HUES64 (cell line): ENCODE measurements at regions not wholly inside any gene's neighbourhood (a gene's known extent, or its start where the extent isn't known, plus 50 kb on each side); places are given as distances from the start of the nearest gene placed in this dataset.
A peak's percentile ranks its signal among the peaks of the same experiment; 100 is the strongest.
"Not testable (repeated sequence)": the region's sequence is repeated elsewhere in the genome, so short reads cannot be mapped to it uniquely, and the experiment has no call there.

Experiments used
- H3K27ac ChIP-seq: 2 replicates; pipeline ENCODE4 v1.7.0; 2013; ENCODE audit warnings: low read depth, low read length, inconsistent platforms
- H3K27me3 ChIP-seq: 2 replicates; pipeline ENCODE4 v1.6.1; 2013; ENCODE audit warnings: mild to moderate bottlenecking, low read length; ENCODE audit not compliant: insufficient read depth
- H3K36me3 ChIP-seq: 2 replicates; pipeline ENCODE4 v1.6.1; 2013; ENCODE audit warnings: mild to moderate bottlenecking, low read length; ENCODE audit not compliant: insufficient read depth
- H3K4me1 ChIP-seq: 2 replicates; pipeline ENCODE4 v1.6.1; 2013; ENCODE audit warnings: mild to moderate bottlenecking, low read length, moderate library complexity; ENCODE audit not compliant: insufficient read depth
- H3K4me3 ChIP-seq: 2 replicates; pipeline ENCODE4 v1.5.1; 2013; ENCODE audit warnings: mild to moderate bottlenecking, low read length, moderate library complexity
- H3K9ac ChIP-seq: 2 replicates; pipeline ENCODE4 v1.6.1; 2013; ENCODE audit warnings: mild to moderate bottlenecking, low read depth, low read length
- H3K9me3 ChIP-seq: 2 replicates; pipeline ENCODE4 v1.6.1; 2013; ENCODE audit warnings: low read depth, low read length; ENCODE audit not compliant: insufficient read depth
- WGBS: fragments of 150-250, 120-280 bp; methylation state at CpG from one replicate; pipeline ENCODE4 v1.1.7; 2013; ENCODE audit warnings: missing lambda C conversion rate; 5-methylcytosine and 5-hydroxymethylcytosine counted together

DNA sequence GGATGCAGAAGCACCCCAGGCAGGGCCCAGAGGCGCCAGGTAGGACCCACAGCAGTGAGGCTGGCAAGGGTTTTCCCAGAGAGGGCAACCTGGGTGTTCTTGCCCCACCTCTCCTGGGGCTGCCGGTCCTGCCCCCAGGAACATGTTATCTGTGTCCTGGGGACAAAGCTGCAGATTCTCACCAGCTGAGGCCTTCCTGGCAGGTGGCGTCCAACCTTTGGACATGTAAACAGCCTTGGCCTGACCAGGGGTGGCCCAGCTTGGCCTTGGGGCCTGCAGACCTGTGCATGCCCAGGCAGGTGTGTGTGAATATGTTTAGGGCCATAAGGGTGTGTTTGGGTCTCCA is 101.8 kb upstream of the LARP1 start:
- Histone ChIP-seq H3K27ac (no peak overlapping the region), H3K27me3 (no peaks in the 10 kb centered on the region), H3K4me1 (no peaks in the 10 kb centered on the region), H3K9me3 (no peaks in the 10 kb centered on the region), H3K4me3 (no peak overlapping the region), H3K9ac (no peak overlapping the region), H3K36me3 (no peaks in the 10 kb centered on the region)
- 87% methylated on average over 3 of the region's 3 CpGs for WGBS

DNA sequence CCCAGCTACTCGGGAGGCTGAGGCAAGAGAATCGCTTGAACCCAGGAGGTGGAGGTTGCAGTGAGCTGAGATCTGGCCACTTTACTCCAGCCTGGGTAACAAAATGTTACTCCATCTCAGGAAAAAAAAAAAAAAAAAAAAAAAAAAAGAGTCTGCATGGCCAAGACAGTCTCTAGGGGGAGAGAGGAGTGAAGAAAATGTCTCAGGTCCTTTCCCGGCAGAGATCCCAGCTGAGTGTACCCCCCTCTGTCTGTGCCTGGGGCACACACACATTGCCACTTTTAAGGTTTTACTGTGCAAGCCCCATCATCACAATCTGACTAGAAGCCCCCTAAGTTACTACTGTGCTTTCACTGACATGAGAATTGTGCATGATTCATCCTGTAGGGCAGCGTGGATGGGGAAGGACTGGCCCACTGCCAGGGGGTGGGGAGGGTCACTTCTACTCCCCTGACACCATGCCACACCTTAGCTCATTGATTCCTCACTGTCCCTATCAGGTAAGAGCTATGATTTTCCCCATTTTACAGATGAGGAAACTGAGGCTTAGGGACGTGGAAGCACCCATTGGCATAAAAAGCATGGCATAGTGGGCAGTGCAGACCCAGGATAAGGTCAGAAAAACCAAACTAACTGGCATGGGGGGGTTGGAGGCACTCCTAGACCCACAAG is 102.3 kb upstream of the LARP1 start:
- Histone ChIP-seq H3K9me3 (no peaks in the 10 kb centered on the region), H3K27ac (no peak overlapping the region)
- WGBS = 83% methylated on average over 5 of the region's 5 CpGs

DNA sequence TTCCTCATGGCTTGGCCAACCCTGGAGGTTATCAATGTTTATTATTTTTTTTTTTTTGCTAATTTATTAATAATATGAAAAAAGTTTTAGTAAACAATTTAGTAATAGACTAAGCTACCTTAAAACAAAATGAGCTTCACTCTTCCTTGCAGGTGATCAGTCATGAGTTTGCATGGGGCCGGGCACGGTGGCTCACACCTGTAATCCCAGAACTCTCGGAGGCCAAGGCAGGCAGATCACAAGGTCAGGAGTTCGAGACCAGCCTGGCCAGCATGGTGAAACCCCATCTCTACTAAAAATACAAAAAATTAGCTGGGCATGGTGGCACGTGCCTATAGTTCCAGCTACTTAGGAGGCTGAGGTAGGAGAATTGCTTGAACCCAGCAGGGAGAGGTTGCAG is 103.4 kb upstream of the LARP1 start:
- not testable (repeated sequence) for H3K4me1 ChIP-seq, H3K27ac ChIP-seq, H3K36me3 ChIP-seq, H3K9ac ChIP-seq, H3K4me3 ChIP-seq, H3K9me3 ChIP-seq
- 89% methylated on average over 5 of the region's 5 CpGs for WGBS
- H3K27me3 ChIP-seq = peaks cover 13% of the 10 kb centered on the region

More for the DNA sequence above, 102.3 kb upstream of the LARP1 start:
- H3K4me3 ChIP-seq = no peak overlapping the region
- no peaks in the 10 kb centered on the region for H3K36me3 ChIP-seq
- H3K4me1 ChIP-seq = peaks cover 3% of the 10 kb centered on the region; the same call in 1 of the 2 replicates
- H3K27me3 ChIP-seq = peaks cover 3% of the 10 kb centered on the region
- H3K9ac ChIP-seq = no peak overlapping the region

DNA sequence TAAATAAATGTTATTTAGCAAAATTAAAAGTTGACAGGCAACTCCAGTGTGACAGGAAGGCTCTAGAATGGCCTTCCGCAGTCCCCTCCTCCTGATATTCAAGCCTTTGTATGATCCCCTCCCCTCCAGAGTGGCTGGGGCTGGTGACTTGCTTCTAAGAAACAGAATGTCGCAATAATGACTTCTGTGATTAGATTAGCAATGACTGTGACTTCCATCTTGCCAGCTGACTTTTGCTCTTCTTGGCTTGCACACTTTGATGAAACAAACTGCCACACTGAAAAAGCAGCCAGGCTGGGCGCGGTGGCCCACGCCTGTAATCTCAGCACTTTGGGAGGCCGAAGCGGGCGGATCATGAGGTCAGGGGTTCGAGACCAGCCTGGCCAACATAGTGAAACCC is 106.5 kb upstream of the LARP1 start:
- Histone ChIP-seq H3K27ac (no peak overlapping the region), H3K4me3 (no peak overlapping the region), H3K9me3 (no peaks in the 10 kb centered on the region), H3K9ac (no peak overlapping the region), H3K27me3 (peaks cover 21% of the 10 kb centered on the region), H3K4me1 (peaks cover 8% of the 10 kb centered on the region; the same call in 1 of the 2 replicates), H3K36me3 (no peaks in the 10 kb centered on the region)
- 94% methylated on average over 9 of the region's 9 CpGs for WGBS

DNA sequence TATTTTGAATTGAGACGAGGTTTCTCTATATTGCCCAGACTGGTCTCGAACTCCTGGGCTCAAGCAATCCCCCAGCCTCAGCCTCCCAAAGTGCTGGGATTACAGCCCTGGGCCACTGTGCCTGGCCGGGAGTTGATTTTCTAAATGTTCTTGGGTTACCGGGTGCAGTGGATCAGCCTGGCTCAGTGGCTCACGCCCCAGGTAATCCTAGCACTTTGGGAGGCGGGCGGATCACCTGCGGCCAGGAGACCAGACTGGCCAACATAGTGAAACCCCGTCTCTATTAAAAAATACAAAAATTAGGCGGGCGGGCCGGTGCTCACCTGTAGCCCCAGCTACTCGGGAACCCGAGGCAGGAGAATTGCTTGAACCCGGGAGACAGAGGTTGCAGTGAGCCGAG is 106.9 kb upstream of the LARP1 start:
- Histone ChIP-seq H3K9ac (no peak overlapping the region), H3K4me3 (no peak overlapping the region), H3K27me3 (peaks cover 21% of the 10 kb centered on the region), H3K36me3 (no peaks in the 10 kb centered on the region), H3K9me3 (no peaks in the 10 kb centered on the region), H3K4me1 (peaks cover 8% of the 10 kb centered on the region; the same call in 1 of the 2 replicates), H3K27ac (no peak overlapping the region)
- WGBS = 96% methylated on average over 16 of the region's 16 CpGs

DNA sequence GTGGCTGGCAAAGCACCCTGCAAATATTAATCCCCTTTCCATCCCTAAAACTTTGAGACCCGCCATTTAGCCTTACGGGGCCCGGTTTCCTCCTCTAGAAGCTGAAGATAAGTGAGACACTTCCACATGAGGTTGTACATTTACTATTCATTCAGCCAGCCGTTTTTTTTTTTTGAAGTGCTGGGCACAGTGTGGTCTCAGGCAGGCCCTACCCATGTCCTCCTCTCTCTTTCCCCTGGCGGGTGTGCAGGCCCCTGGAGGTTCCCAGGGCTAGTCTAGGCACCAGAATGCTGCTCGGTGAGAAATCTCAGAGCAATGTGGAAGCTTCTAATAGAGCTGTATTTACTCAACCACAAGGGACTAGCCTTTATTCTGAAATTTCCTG is 107.4 kb upstream of the LARP1 start:
- H3K4me3 ChIP-seq = peak overlapping the region; percentile 41
- no peak overlapping the region for H3K9ac ChIP-seq
- H3K4me1 ChIP-seq = peaks cover 8% of the 10 kb centered on the region; the same call in 1 of the 2 replicates
- no peaks in the 10 kb centered on the region for H3K9me3 ChIP-seq
- WGBS = 84% methylated on average over 6 of the region's 6 CpGs
- no peaks in the 10 kb centered on the region for H3K36me3 ChIP-seq
- H3K27me3 ChIP-seq = peaks cover 21% of the 10 kb centered on the region
- H3K27ac ChIP-seq = no peak overlapping the region

DNA sequence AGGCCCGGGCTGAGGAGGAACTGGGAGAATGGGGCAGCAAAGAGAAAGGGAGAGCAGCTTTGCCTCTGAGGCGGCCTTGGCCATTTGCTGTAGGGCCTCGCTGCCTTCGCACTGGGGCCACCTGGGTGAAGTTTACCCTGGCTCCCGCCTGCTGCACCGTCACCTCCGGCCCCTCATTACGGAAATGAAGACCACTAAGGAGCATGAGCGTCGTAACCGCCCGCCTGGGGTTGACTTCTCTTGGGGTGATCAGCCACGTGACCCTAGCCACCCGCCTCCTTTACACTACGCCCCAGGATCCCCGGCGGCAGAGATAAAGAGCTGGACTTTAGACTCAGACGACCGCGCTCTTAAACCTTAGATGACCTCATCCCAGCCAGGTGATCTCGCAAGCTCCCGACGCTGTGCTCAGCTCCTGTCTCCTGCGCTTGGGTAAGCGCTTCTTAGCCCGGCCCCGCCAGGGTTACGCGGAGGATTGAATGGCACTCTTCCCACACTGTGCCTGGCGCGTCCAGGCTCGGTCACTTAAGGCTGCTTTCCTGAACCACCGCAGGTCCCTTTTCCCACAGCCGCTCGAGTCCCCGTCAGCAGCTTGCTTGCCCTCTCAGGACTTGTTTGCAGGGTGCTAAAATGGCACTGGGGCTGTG is 107.9 kb upstream of the LARP1 start:
- Histone ChIP-seq H3K36me3 (no peaks in the 10 kb centered on the region), H3K9me3 (0 out of 2 replicates have a peak, but pooled peaks cover 2% of the 10 kb centered on the region), H3K27me3 (peaks cover 21% of the 10 kb centered on the region), H3K27ac (no peak overlapping the region), H3K4me1 (peaks cover 8% of the 10 kb centered on the region; the same call in 1 of the 2 replicates), H3K4me3 (peak overlapping the region; percentile 41), H3K9ac (0 out of 2 replicates have a peak overlapping the region, but pooled peaks have one; percentile 6)
- 62% methylated on average over 36 of the region's 36 CpGs for WGBS

DNA sequence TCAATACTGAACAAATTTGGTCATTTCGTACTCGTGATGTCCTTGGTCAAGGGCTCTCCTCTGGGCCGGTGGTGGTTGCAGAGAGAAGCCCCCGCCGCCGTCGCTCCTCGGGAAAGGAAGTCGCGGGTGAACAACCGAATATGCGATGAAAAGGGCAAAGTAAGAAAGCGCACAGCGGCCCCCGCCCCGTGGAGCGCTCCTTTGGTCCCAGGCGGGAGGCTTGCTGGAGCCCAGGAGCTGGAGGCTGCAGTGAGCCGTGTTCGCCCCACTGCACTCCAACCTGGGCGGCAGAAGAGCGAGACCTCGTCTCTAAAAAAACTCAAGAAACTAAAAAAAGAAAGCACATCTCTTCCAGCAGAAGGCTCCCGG is 108.4 kb upstream of the LARP1 start:
- Histone ChIP-seq H3K27ac (no peak overlapping the region), H3K27me3 (peaks cover 21% of the 10 kb centered on the region), H3K4me1 (peaks cover 8% of the 10 kb centered on the region; the same call in 1 of the 2 replicates), H3K9me3 (0 out of 2 replicates have a peak, but pooled peaks cover 2% of the 10 kb centered on the region), H3K4me3 (peak overlapping the region; percentile 41), H3K36me3 (no peaks in the 10 kb centered on the region), H3K9ac (no peak overlapping the region)
- WGBS = 83% methylated on average over 24 of the region's 24 CpGs

DNA sequence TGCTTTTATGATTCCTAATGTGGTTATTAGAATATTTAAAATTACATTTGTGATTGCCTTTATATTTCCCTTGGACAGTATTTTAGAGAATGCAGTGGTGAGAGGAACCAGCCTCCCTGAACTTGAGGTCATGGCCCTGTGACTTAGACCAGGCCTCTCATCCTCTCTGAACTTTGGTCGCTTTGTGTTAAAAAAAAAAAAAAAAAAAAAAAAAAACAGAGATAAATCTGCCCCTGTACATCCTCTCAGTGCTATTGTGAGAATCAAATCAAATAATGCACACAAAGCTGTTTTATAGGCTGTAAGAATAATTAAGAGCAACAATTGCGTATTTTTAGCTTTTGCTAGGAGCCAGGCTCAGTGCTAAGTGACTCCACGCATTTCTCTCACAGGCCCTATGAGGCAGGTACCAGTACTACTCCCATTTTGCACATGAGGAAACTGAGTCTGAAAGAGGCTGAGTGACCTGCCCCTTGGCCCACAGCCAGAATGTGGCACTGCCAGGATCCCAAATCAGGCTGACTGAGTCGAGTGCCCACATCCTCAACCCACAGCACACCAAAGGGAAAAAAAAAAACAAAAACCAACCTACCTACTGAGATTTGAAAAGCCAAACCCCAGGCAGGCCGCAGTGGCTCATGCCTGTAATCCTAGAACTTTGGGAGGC is 110.3 kb upstream of the LARP1 start:
- Histone ChIP-seq H3K36me3 (no peaks in the 10 kb centered on the region), H3K4me3 (no peak overlapping the region), H3K9me3 (0 out of 2 replicates have a peak, but pooled peaks cover 2% of the 10 kb centered on the region), H3K27me3 (peaks cover 21% of the 10 kb centered on the region), H3K27ac (no peak overlapping the region), H3K9ac (no peak overlapping the region), H3K4me1 (peaks cover 8% of the 10 kb centered on the region; the same call in 1 of the 2 replicates)
- WGBS = 93% methylated on average over 4 of the region's 5 CpGs

DNA sequence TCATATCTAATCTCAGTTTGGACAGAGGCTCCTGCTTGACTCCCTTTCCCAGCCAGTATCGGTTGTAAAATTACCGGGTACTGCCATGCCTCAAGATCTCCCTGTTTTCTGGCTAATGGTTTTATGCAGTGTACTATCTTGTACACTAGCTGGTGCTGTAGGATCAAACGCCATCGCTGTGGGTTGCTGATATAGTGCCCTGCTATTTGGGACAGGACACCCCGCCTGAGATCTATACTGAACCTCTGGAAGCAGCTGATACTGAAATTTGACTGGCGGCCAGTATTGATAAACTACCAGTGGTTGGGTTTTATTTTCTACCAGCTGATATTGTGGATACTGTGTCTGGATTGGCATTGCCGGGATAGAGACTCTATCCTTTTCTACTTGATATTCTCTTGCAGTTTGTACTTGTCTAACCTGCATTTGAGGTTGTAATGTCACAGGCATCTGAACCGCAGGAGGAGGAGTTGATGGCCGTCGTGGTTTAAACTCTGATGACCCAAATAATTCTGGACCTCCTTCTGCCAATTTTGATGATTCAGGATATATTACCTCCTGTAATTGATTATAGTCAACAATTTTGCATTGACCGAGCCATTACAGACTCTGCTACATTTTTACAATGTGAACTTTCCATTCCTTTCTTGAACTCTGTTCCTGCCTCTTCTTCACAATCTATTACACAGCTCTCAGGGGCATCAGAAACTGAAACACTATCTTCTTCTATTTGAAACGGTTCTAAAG is 112.5 kb upstream of the LARP1 start:
- peaks cover 3% of the 10 kb centered on the region; the same call in 1 of the 2 replicates for H3K4me1 ChIP-seq
- no peak overlapping the region for H3K4me3 ChIP-seq
- 0 out of 2 replicates have a peak, but pooled peaks cover 2% of the 10 kb centered on the region for H3K9me3 ChIP-seq
- H3K27me3 ChIP-seq = peaks cover 17% of the 10 kb centered on the region
- H3K36me3 ChIP-seq = no peaks in the 10 kb centered on the region
- WGBS = 87% methylated on average over 12 of the region's 12 CpGs
- H3K27ac ChIP-seq = no peak overlapping the region
- H3K9ac ChIP-seq = no peak overlapping the region
